Endodermal cell (in vitro differentiated cells): ENCODE measurements at regions not wholly inside any gene's neighbourhood (a gene's known extent, or its start where the extent isn't known, plus 50 kb on each side); places are given as distances from the start of the nearest gene placed in this dataset.

Experiments
- DNase-seq: peaks from one replicate; pipeline ENCODE4 v3.0.0-alpha.2; 2017
- H3K27ac ChIP-seq: 2 replicates; pipeline ENCODE4 v1.5.1; 2013; ENCODE audit warnings: mild to moderate bottlenecking, low read depth, low read length, moderate library complexity
- H3K27me3 ChIP-seq: 2 replicates; pipeline ENCODE4 v1.6.1; 2013; ENCODE audit warnings: mild to moderate bottlenecking, low read length, moderate library complexity; ENCODE audit not compliant: insufficient read depth, control insufficient read depth, poor library complexity, severe bottlenecking
- H3K36me3 ChIP-seq: 2 replicates; pipeline ENCODE4 v1.7.0; 2013; ENCODE audit warnings: mild to moderate bottlenecking, low read length, moderate library complexity; ENCODE audit not compliant: control insufficient read depth, insufficient read depth
- H3K4me1 ChIP-seq: one replicate; pipeline ENCODE4 v1.7.0; 2013; ENCODE audit warnings: low read length; ENCODE audit not compliant: control insufficient read depth, insufficient read depth
- H3K4me3 ChIP-seq: 2 replicates; pipeline ENCODE4 v1.5.1; 2013; ENCODE audit warnings: mild to moderate bottlenecking, low read length, moderate library complexity
- H3K9ac ChIP-seq: 2 replicates; pipeline ENCODE4 v1.6.1; 2013; ENCODE audit warnings: mild to moderate bottlenecking, low read length, moderate library complexity; ENCODE audit not compliant: poor library complexity, severe bottlenecking; ENCODE audit errors: extremely low read depth
- H3K9me3 ChIP-seq: 2 replicates; pipeline ENCODE4 v1.6.1; 2013; ENCODE audit warnings: mild to moderate bottlenecking, low read length, moderate library complexity; ENCODE audit not compliant: control insufficient read depth
- H3K27ac Mint-ChIP-seq: 2 replicates; pipeline ENCODE4 v1.8.0; 2020; ENCODE audit warnings: mixed read lengths
- H3K27me3 Mint-ChIP-seq: 2 replicates; pipeline ENCODE4 v1.8.0; 2021; ENCODE audit warnings: mild to moderate bottlenecking, mixed read lengths; ENCODE audit not compliant: insufficient read depth
- H3K36me3 Mint-ChIP-seq: 2 replicates; pipeline ENCODE4 v1.8.0; 2020; ENCODE audit warnings: low read depth, mixed read lengths
- H3K4me1 Mint-ChIP-seq: 2 replicates; pipeline ENCODE4 v1.8.0; 2020; ENCODE audit warnings: mixed read lengths
- H3K4me3 Mint-ChIP-seq: 2 replicates; pipeline ENCODE4 v1.8.0; 2020; ENCODE audit warnings: mild to moderate bottlenecking, moderate library complexity, mixed read lengths
- H3K9me3 Mint-ChIP-seq: 2 replicates; pipeline ENCODE4 v1.8.0; 2020; ENCODE audit warnings: mild to moderate bottlenecking, mixed read lengths
- CTCF ChIP-seq: fragments of 200-600 bp; sonication (generic); conservative IDR thresholded peaks from 2 replicates; pipeline ENCODE4 v1.5.0; 2021; ENCODE audit warnings: antibody characterized with exemption, mild to moderate bottlenecking
- WGBS, 2 experiments: methylation state at CpG; one replicate each; pipeline versions ENCODE4 v1.1.5 to v1.1.7; 2013; ENCODE audit warnings: missing lambda C conversion rate in 2 of 2, mixed read lengths in 1 of 2; ENCODE audit not compliant: insufficient coverage in 1 of 2, insufficient read length in 1 of 2; 5-methylcytosine and 5-hydroxymethylcytosine counted together

DNA sequence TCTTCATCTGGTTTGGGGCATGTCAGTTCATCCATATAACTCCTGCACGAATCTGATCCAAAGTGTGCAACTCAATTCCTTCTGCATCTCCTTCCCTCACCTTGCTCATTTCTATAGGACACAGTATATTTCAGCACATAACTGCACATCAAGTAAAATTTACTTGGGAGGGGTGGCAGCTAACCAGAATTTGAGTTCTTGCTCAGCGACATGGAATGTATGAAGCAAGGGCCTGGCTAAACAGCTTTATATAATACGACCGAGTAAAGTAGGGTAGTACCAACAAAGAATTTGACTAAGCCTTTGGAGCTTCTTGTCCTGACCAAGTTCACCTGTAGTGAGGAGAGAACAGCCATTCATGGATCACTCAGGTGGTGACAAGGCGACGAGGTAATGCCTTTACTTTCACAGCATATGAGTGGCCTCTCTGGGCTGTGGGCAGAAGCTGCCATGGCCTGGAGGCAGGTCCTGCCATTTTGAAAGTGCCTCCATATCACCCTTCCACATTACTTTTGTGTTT, 570.2 kb upstream of the TNP1 start:
- no peaks in the 10 kb centered on the region for H3K36me3 Mint-ChIP-seq
- WGBS, 2 experiments: 96 to 97% methylated on average over 6 of the region's 6 CpGs
- Histone ChIP-seq H3K4me3 (no peak overlapping the region), H3K27ac (no peak overlapping the region), H3K9ac (no peak overlapping the region), H3K4me1 (peaks cover 7% of the 10 kb centered on the region), H3K9me3 (peaks cover 8% of the 10 kb centered on the region), H3K36me3 (no peaks in the 10 kb centered on the region), H3K27me3 (no peaks in the 10 kb centered on the region)
- no peak for DNase-seq
- peaks cover 25% of the 10 kb centered on the region for H3K4me1 Mint-ChIP-seq
- no peak overlapping the region for H3K27ac Mint-ChIP-seq
- no peak overlapping the region for H3K4me3 Mint-ChIP-seq
- H3K27me3 Mint-ChIP-seq: peaks cover 9% of the 10 kb centered on the region
- no peak for TF ChIP-seq CTCF
- H3K9me3 Mint-ChIP-seq: peaks cover 3% of the 10 kb centered on the region

DNA sequence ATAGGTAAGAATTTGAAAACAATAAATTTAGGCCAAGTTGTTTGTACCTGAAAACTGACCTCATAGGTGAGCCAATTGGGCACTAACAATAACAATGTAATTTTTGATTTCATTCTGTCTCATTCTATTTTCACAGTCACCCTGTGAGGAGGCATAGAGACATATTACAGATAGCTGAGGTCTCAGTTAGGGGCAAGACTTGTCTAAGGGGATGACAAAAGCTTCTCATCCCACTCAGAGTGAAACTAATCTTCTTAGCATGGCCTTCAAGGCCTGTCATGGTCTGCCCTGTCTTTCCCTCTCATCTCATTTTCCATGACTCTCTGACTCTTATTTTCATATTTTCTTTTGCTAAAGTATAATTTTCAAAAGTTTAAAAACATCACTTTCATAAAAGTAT, 562.0 kb upstream of the TNP1 start:
- no peak for DNase-seq
- H3K27ac Mint-ChIP-seq: no peak overlapping the region
- H3K4me3 Mint-ChIP-seq: no peak overlapping the region
- Histone ChIP-seq H3K4me3 (no peak overlapping the region), H3K4me1 (peaks cover 11% of the 10 kb centered on the region), H3K36me3 (no peaks in the 10 kb centered on the region), H3K27ac (no peak overlapping the region), H3K27me3 (no peaks in the 10 kb centered on the region), H3K9me3 (peaks cover 10% of the 10 kb centered on the region), H3K9ac (no peak overlapping the region)
- peaks cover 4% of the 10 kb centered on the region for H3K9me3 Mint-ChIP-seq
- H3K27me3 Mint-ChIP-seq: peaks cover 17% of the 10 kb centered on the region
- H3K36me3 Mint-ChIP-seq: no peaks in the 10 kb centered on the region
- TF ChIP-seq CTCF: no peak
- peaks cover 25% of the 10 kb centered on the region for H3K4me1 Mint-ChIP-seq

- peaks cover 11% of the 10 kb centered on the region for H3K4me1 ChIP-seq
- H3K4me3 Mint-ChIP-seq: no peak overlapping the region
- DNase-seq: no peak
- H3K4me3 ChIP-seq: no peak overlapping the region
- H3K27ac Mint-ChIP-seq: no peak overlapping the region
- 93 to 96% methylated on average over 3 to 4 of the region's 4 CpGs for WGBS, 2 experiments
- no peak overlapping the region for H3K9ac ChIP-seq
- TF ChIP-seq CTCF: no peak
- H3K4me1 Mint-ChIP-seq: peaks cover 25% of the 10 kb centered on the region
- H3K36me3 ChIP-seq: no peaks in the 10 kb centered on the region
- H3K27ac ChIP-seq: no peak overlapping the region
- peaks cover 4% of the 10 kb centered on the region for H3K9me3 Mint-ChIP-seq
- peaks cover 10% of the 10 kb centered on the region for H3K9me3 ChIP-seq
- H3K27me3 ChIP-seq: no peaks in the 10 kb centered on the region
- H3K36me3 Mint-ChIP-seq: no peaks in the 10 kb centered on the region
- peaks cover 21% of the 10 kb centered on the region for H3K27me3 Mint-ChIP-seq
These were observed 561.0 kb upstream of the TNP1 start for GRCh38 chr2:217420854-217421253.
